Effector memory CD8-positive, alpha-beta T cell (primary cell): ENCODE measurements at regions not wholly inside any gene's neighbourhood (a gene's known extent, or its start where the extent isn't known, plus 50 kb on each side); places are given as distances from the start of the nearest gene placed in this dataset.
"Not testable (repeated sequence)": the region's sequence is repeated elsewhere in the genome, so short reads cannot be mapped to it uniquely, and the experiment has no call there.

ENCODE experiments used
- ATAC-seq: fragments of 150-1000 bp; cut with Tn5 transposase; replicated peaks from 2 replicates; pipeline ENCODE4 v1.10.0; 2021; ENCODE audit warnings: mild to moderate bottlenecking, moderate library complexity
- DNase-seq, 3 experiments: peaks; one replicate each; pipeline ENCODE4 v3.0.0; 2021
- H3K27ac Mint-ChIP-seq, 2 donors: one replicate each; pipeline ENCODE4 v1.8.0; 2022; ENCODE audit warnings: mild to moderate bottlenecking in 2 of 2, mixed read lengths in 2 of 2, moderate library complexity in 2 of 2
- H3K27me3 Mint-ChIP-seq, 2 donors: one replicate each; pipeline ENCODE4 v1.8.0; 2022; ENCODE audit warnings: mixed read lengths in 2 of 2
- H3K36me3 Mint-ChIP-seq: one replicate; pipeline ENCODE4 v1.8.0; 2022; ENCODE audit warnings: mild to moderate bottlenecking, moderate library complexity, mixed read lengths; ENCODE audit not compliant: insufficient read depth
- H3K4me1 Mint-ChIP-seq, 2 donors: one replicate each; pipeline ENCODE4 v1.8.0; 2022; ENCODE audit warnings: low read depth in 2 of 2, mixed read lengths in 2 of 2
- H3K4me3 Mint-ChIP-seq, 2 donors: one replicate each; pipeline ENCODE4 v1.8.0; 2022; ENCODE audit warnings: mild to moderate bottlenecking in 2 of 2, mixed read lengths in 2 of 2, moderate library complexity in 2 of 2
- H3K9me3 Mint-ChIP-seq, 2 donors: one replicate each; pipeline ENCODE4 v1.8.0; 2022; ENCODE audit warnings: mixed read lengths in 2 of 2

DNA sequence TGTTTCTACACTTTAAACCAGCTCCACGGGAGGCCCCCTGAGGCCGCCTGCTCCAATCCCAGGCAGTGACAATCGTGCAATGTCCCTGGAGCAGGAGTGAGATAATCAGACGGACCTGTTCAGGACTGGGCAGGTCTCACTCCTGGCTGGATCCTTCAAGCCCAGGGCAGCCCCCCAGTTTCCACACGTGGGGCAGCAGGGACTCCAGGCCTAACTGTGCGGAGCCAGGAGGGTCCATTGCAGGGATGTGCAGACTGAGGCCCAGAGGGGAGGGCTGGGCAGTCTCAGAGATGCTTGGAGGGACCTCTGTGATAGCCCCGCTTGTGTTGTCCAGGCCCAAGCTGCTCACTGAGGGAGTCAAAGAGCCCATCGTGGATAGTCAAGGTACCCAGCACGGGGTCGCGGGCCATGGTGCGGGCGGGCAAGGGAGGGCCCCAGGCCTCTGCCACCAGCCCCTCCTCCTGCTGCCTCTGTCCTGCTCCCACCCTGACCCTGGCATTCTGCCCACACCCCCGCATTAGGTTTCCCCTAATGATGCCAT is 110.5 kb upstream of the KCTD7 start:
- Mint-ChIP-seq H3K36me3 (no peaks in the 10 kb centered on the region), H3K27me3 (no peaks in the 10 kb centered on the region), H3K27ac (no peak overlapping the region), H3K4me3 (no peak overlapping the region), H3K4me1 (peaks cover 0 to 3% of the 10 kb centered on the region in 2 donors), H3K9me3 (no peaks in the 10 kb centered on the region)
- ATAC-seq, result no peak
- no peak for DNase-seq

DNA sequence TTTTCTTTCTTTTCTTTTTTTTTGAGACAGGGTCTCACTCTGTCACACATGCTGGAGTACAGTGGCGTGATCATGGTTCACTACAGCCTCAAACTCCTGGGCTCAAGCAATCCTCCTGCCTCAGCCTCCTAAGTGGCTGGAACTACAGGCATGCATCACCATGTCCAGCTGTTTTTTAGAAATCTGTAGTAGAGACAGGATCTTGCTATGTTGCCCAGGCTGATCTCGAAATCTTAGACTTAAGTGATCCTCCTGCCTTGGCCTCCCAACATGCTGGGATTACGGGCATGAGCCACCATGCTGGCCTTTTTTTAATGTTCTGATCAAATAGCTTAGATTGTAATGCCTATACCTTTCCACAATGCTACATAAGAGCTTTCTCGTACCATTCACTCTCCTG is 107.0 kb upstream of the KCTD7 start:
- Mint-ChIP-seq H3K4me3 (no peak overlapping the region), H3K27ac (no peak overlapping the region), H3K36me3 (no peaks in the 10 kb centered on the region), H3K27me3 (no peaks in the 10 kb centered on the region), H3K4me1 (peaks cover 0 to 6% of the 10 kb centered on the region in 2 donors), H3K9me3 (no peaks in the 10 kb centered on the region)
- DNase-seq (no peak), ATAC-seq (no peak)

DNA sequence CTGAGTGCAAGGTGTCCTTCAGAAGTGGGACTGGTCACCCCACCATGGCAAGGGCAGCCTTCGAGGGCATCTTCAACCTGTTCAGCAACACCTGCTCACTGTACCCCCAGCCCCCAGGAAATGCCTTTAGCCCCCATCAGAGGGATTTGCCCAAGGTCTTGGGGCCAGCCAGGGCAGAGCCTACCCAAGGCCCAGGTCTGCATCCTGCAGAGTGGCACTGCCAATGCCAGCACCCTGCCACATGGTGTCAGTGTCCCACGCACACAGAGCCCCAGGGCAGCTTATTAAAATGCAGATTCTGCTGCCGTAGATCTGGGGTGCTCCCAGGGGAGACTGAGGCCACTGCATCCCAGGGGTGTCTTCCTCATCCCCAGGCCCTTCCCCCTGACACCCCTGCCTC is 106.2 kb upstream of the KCTD7 start:
- Mint-ChIP-seq H3K4me3 (no peak overlapping the region), H3K9me3 (no peaks in the 10 kb centered on the region), H3K27me3 (no peaks in the 10 kb centered on the region), H3K36me3 (no peaks in the 10 kb centered on the region), H3K4me1 (peaks cover 0 to 6% of the 10 kb centered on the region in 2 donors), H3K27ac (no peak overlapping the region)
- ATAC-seq (no peak), DNase-seq (no peak)

DNA sequence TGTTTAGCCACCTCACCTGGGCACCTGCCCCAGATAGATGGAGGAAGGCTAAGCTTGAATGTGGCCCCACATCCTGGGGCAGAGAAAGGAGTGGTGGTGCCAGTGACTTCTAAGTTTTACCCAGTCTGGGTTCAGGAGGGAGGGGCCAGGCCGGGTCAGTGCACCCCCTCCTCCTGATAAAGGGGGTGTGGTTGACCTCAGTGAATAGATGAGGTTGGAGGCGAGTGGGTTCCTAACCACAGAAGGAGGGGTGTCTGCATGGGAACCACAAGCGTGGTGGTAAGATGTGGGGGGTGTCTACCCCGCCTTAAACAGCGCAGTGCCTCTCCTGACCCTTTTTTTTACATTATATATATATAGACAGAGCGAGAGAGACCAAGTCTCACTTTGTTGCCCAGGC is 105.3 kb upstream of the KCTD7 start:
- Mint-ChIP-seq H3K36me3 (no peaks in the 10 kb centered on the region), H3K9me3 (no peaks in the 10 kb centered on the region), H3K27me3 (no peaks in the 10 kb centered on the region), H3K27ac (peak overlapping the region; percentile 22 to 57), H3K4me3 (no peak overlapping the region), H3K4me1 (peaks cover 0 to 6% of the 10 kb centered on the region in 2 donors)
- DNase-seq, result no peak
- ATAC-seq, result peak; percentile 32

DNA sequence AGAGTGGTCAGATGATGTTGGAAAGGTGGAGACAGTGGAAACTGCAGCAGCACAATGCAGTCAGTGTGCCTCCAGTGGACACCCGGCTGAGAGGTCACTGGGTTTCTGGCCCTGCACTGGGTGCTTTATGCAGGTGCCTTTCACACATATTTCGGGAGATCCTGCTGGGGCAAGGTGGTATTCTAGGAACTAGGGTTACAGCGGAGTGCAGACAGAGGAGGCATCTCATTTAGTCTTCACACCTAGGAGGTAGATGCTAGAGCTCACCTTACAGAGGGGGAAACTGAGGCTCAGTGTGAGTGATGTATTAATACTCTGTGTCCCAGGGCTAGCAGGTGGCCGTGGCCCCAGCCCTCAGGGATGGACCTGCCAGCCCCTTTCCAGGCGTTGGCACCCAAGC is 103.9 kb upstream of the KCTD7 start:
- Mint-ChIP-seq H3K27me3 (no peaks in the 10 kb centered on the region), H3K27ac (peak overlapping the region; percentile 57 to 66), H3K9me3 (no peaks in the 10 kb centered on the region), H3K36me3 (no peaks in the 10 kb centered on the region), H3K4me3 (no peak overlapping the region), H3K4me1 (peaks cover 0 to 6% of the 10 kb centered on the region in 2 donors)
- DNase-seq (no peak), ATAC-seq (no peak)

DNA sequence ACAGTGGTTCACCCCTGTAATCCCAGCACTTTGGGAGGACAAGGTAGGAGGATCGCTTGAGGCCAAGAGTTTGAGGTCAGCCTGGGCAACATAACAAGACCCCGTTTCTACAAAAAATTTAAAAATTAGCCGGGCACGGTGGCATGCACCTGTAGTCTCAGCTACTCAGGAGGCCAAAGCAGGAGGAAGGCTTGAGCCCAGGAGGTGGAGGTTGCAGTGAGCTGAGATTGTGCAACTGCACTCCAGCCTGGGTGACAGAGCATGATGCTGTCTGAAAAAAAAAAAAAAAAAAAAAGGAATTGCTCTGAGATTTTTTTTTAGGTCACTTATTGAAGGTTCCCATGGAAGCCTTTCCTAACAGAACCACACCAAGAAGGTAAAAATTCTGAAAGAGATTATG is 101.9 kb upstream of the KCTD7 start:
- H3K27me3 Mint-ChIP-seq, H3K4me3 Mint-ChIP-seq, H3K4me1 Mint-ChIP-seq, H3K36me3 Mint-ChIP-seq, ATAC-seq, H3K27ac Mint-ChIP-seq, H3K9me3 Mint-ChIP-seq, DNase-seq: not testable (repeated sequence)

DNA sequence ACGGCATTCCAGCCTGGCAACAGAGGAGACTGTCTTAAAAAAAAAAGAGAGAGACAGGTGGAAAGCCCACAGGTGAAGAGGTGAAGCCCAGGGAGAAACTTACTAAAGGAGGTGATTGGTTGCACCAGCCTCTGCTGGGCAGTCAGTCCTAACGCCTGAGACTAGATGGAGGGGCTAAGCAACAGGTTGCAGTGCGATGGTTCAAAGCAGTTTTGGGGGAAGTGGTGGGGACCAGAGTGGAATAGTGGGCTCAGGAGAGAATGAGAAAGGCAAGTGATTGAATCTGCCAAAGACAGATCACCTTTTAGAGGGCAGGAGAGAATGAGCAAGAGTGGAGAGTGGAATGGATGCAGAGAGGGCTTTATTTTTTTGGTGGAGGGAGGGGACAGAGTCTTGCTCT is 100.0 kb upstream of the KCTD7 start:
- Mint-ChIP-seq H3K9me3 (no peaks in the 10 kb centered on the region), H3K36me3 (peaks cover 9% of the 10 kb centered on the region), H3K4me1 (no peaks in the 10 kb centered on the region), H3K27ac (peak overlapping the region in 1 of 2 donors; percentile 5), H3K27me3 (no peaks in the 10 kb centered on the region), H3K4me3 (no peak overlapping the region)
- ATAC-seq (no peak), DNase-seq (no peak)

DNA sequence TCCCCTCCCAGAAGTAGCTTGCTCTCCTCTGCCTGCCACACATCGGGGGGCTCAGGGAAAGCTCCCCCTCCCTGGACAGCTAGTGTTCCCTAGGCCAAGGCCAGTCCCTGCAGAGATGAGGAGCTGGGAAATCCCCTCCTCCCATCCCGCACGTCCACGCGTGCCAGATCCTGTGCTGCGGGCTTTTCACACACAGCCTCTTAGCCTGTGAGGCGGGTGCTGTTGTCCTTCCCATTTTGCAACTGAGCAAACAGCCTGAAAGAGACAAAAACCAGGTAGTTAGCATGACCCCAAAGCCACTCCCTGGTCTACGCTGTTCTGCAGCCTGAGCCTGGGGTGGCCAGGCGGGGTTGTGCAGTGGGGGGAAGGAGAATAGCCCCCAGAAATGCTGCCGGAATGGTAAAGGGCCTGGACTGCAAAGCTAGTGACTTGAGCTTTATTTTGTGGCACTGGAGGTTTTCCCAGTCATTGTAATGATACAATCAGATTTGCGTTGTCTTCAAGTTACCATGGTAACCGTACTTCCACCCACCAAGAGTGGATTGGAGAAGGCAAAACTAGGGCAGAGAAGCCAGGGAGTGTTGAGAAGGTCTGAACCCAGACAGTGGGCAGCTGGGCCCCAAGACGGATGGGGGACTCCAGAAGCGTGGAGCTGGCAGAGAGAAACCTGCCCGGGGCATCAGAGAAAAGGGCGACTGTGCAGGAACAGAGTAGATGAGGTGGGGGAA is 98.6 kb upstream of the KCTD7 start:
- no peak for ATAC-seq
- no peak for DNase-seq
- H3K4me3 Mint-ChIP-seq, result no peak overlapping the region
- no peaks in the 10 kb centered on the region for H3K4me1 Mint-ChIP-seq
- H3K27ac Mint-ChIP-seq, result peak overlapping the region in 1 of 2 donors; percentile 70
- no peaks in the 10 kb centered on the region for H3K27me3 Mint-ChIP-seq
- H3K9me3 Mint-ChIP-seq, result no peaks in the 10 kb centered on the region
- H3K36me3 Mint-ChIP-seq, result peaks cover 12% of the 10 kb centered on the region

DNA sequence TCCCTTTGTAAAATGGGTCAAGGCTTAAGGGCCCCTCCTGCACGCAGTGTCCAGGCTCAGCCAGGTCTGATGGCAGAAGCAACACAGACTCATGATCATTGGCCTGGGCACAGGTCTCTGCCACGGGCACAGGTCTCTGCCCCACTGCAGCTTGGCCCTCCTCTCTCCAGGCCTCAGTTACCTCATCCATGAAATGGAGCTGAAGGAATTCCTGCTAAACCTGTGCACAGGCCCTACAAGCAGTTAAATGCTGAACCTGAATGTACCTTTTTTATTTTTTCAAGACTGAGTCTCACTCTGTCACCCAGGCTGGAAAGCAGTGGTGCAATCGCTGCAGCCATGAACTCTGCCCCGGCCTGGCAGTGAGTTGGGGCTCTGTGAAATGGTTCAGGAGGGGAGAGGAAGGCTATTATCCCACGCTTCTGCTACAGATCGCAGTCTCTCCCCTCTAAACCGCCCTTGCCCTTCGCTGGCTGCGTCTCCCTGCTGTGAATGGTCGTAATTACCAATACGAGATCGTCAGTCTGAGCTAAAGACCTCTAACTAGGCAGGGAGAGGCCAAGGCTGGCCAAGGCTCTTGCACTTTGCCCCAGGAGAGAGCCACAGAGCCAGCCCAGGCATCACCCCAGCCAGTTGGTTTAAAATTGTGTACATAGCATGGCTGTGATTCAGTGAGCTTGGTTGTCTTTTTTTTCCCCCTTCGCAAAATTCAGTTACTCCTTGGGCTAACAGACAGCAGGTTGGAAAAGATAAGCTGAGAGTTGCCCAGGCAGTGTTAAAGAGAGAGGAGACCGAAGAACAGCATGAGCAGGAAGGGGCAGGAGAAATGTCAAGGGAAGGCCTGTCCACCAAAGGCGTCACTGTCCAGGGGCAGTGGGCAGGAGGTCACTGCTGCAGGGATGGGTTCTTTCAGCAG is 93.0 kb upstream of the KCTD7 start:
- H3K4me1 Mint-ChIP-seq, result peaks cover 0 to 2% of the 10 kb centered on the region in 2 donors
- H3K9me3 Mint-ChIP-seq, result no peaks in the 10 kb centered on the region
- H3K36me3 Mint-ChIP-seq, result peaks cover 9% of the 10 kb centered on the region
- ATAC-seq (no peak), DNase-seq (no peak)
- H3K27ac Mint-ChIP-seq, result no peak overlapping the region
- no peak overlapping the region for H3K4me3 Mint-ChIP-seq
- H3K27me3 Mint-ChIP-seq, result no peaks in the 10 kb centered on the region

DNA sequence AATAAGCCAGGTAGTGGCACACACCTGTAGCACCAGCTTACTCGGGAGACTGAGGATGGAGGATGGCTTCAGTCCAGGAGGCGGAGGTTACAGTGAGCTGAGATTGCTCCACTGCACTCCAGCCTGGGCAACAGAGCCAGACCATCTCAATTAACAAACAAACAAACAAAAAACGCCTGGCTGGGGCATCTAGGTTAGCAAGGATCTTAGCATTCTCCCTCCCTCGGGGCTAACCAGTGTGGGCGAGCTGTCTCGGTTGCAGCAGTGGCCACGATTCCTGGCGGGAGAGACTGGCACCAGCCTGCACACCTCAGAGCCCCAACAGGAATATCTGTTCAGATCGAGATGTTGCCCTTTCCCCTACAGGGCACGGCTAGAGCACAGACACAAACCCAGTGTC is 91.3 kb upstream of the KCTD7 start:
- Mint-ChIP-seq H3K36me3 (peaks cover 6% of the 10 kb centered on the region), H3K4me3 (no peak overlapping the region), H3K27me3 (no peaks in the 10 kb centered on the region), H3K9me3 (no peaks in the 10 kb centered on the region), H3K4me1 (peaks cover 0 to 7% of the 10 kb centered on the region in 2 donors), H3K27ac (no peak overlapping the region)
- no peak for ATAC-seq
- no peak for DNase-seq

DNA sequence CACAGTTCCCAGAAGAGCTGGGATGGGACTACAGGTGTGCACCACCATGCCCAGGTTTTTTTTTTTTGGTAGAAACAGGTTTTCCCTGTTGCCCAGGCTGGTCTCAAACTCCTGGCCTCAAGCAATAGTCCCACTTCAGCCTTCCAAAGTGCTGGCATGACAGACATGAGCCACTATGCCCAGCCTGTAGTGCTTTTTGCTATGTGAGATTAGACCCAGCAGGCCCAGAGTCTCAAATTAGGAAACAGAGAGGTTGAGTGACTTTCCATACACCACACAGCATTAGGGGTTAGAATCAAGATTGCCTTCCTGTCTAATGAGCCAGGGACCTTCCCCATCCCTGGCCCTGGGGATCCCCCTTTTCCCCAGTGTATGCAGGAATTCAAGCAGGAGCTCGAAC is 90.8 kb upstream of the KCTD7 start:
- H3K4me3 Mint-ChIP-seq, result no peak overlapping the region
- no peak overlapping the region for H3K27ac Mint-ChIP-seq
- peaks cover 0 to 7% of the 10 kb centered on the region in 2 donors for H3K4me1 Mint-ChIP-seq
- ATAC-seq (no peak), DNase-seq (no peak)
- no peaks in the 10 kb centered on the region for H3K9me3 Mint-ChIP-seq
- H3K36me3 Mint-ChIP-seq, result peaks cover 6% of the 10 kb centered on the region
- no peaks in the 10 kb centered on the region for H3K27me3 Mint-ChIP-seq

DNA sequence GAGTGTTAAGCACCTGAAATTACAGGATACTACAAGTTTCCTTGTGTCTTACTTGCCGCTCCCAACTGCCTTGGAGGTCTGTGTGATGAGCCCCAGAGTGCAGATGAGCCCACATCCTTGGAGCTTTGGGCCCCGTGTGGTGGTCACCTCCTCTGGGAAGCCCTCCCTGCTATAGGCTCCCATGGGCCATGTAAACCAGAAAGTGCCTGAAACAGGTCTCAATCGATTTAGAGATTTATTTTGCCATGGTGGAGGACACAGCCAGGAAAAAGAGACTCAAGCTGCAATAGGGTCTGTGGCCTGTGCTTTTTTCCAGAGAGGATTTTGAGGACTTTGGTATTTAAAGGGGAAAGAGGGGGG is 89.4 kb upstream of the KCTD7 start:
- ATAC-seq, result no peak
- H3K9me3 Mint-ChIP-seq, result no peaks in the 10 kb centered on the region
- peak overlapping the region; percentile 50 to 62 for H3K27ac Mint-ChIP-seq
- peaks cover 0 to 7% of the 10 kb centered on the region in 2 donors for H3K4me1 Mint-ChIP-seq
- no peak overlapping the region for H3K4me3 Mint-ChIP-seq
- H3K36me3 Mint-ChIP-seq, result peaks cover 6% of the 10 kb centered on the region
- no peak for DNase-seq
- H3K27me3 Mint-ChIP-seq, result no peaks in the 10 kb centered on the region

DNA sequence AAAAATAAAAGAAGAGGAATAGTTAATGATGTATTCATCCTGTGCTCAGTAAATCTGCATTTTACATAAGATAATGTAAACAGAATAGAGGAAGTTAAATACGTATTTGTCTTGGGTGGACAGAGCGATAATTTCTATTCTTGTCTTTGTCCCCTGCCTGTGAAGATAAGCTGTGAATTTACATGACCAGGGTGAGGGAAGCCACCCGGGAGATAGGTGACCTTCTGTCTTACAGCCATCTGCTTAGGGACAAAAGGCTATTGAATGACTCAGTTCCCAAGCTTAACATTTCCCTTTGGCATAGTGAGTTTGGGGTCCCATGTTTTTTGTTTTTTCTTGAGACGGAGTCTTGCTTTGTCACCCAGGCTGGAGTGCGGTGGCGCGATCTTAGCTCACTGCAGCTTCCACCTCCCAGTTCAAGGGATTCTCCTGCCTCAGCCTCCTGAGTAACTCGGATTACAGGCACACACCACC is 88.7 kb upstream of the KCTD7 start:
- DNase-seq (no peak), ATAC-seq (no peak)
- peaks cover 0 to 7% of the 10 kb centered on the region in 2 donors for H3K4me1 Mint-ChIP-seq
- H3K27me3 Mint-ChIP-seq, result no peaks in the 10 kb centered on the region
- H3K9me3 Mint-ChIP-seq, result no peaks in the 10 kb centered on the region
- no peak overlapping the region for H3K4me3 Mint-ChIP-seq
- H3K27ac Mint-ChIP-seq, result peak overlapping the region in 1 of 2 donors; percentile 62
- H3K36me3 Mint-ChIP-seq, result peaks cover 4% of the 10 kb centered on the region
